ENCODE measurements at regions not wholly inside any gene's neighbourhood (a gene's known extent, or its start where the extent isn't known, plus 50 kb on each side); places are given as distances from the start of the nearest gene placed in this dataset.

DNA sequence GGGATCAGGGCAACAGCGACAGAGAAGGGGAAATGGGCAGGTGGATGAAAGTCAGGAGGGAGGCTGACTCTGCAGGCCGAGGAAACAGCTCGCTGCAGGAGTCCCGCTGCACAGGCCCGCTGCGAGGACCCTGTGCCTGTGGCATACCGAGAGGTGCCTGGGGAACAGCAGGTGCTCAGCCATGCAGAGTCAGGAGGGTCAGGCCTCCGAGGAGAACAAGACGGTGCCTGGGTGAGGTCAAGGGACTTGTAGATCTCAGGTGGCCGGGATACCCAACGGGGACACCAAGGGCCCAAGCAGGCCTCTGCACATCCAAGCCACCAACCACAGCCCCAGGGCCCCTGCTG is 67.5 kb downstream of the NCOR2 start:
- Mint-ChIP-seq H3K27ac (no peak overlapping the region), H3K4me1 (ENCODE audit: low read depth) (peaks cover 47% of the 10 kb centered on the region), H3K4me3 (no peak overlapping the region), H3K27me3 (ENCODE audit: low read depth) (no peaks in the 10 kb centered on the region), H3K9me3 (no peaks in the 10 kb centered on the region), H3K36me3 (ENCODE audit: low read depth) (peaks cover 2% of the 10 kb centered on the region)
- no peak for DNase-seq
- intact Hi-C loops (cut with micrococcal nuclease) = no loop called here
- CTCF ChIA-PET = no interaction called here

DNA sequence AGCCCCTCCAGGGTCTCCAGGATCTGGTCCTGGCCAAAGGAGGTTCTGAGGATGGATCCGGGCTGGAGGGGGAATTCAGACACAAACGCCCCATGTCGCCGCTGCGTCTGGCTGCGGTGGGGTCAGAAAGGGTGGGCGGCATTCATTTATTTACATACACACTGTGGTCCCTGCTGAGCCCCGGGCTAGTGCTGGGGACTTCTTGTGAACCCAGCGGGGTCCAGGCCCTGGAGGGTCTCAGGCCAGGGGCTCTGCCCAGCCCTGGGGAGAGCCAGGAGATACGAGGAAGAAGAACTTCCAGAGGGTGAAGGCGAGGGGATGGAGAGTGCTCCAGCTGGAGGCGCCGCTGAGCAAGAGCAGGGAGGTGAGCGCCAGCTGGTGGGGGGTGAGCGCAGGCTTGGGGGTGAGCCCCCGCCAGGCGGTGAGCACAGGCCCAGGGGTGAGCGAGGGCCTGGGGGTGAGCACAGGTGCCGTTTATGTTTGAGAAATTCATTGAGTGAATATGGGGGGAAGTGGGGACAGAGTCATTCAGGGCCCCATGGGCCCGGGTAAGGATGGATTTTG is 68.1 kb downstream of the NCOR2 start:
- Mint-ChIP-seq H3K27ac (no peak overlapping the region), H3K9me3 (no peaks in the 10 kb centered on the region), H3K36me3 (ENCODE audit: low read depth) (peaks cover 2% of the 10 kb centered on the region), H3K27me3 (ENCODE audit: low read depth) (no peaks in the 10 kb centered on the region), H3K4me3 (no peak overlapping the region), H3K4me1 (ENCODE audit: low read depth) (peaks cover 51% of the 10 kb centered on the region)
- DNase-seq = no peak
- CTCF ChIA-PET = interaction anchor here (1.3 kb wide), 1 partner anchor 46 kb away, joined by 3 read pairs; no protein-coding TSS in a partner anchor
- intact Hi-C loops (cut with micrococcal nuclease) = no loop called here

DNA sequence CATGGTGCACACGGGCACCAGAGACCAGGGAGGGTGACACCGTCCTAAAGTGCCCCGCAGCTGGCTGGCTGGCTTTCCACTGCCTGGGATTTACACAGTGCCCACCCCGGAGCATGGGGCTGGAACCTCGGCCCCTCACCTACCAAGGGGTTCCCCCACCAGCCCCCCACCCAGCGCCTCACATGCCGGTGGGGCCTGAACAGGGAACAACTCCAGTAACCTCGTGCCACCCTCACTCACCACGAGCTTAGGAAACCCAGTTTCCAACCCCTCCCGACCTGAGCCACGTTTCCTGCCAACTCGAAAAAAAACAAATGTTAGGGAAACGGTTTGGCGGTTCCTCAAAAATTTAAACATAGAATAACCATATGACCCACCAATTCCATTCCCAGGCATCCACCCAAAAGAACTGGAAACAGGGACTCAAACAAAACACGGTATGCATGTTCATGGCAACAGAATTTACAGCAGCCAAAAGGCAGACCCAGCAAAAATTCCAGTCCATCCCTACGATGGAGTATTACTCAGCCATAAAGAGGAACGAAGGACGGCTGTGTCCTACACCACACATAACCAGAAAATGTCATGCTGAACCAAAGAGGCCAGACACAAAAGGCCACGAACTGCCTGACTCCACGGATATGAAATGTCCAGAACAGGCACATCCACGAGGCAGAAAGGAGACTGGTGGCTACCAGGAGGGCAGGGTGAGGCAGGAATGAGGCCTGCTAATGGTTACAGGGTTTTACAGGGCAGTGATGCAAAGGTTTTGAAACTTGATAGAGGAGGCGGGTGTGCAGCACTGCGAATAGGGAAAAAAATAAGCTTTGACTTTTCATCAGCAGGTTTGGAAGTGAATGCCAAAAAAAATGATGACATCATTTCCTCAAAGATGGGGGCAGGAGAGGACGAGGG is 68.9 kb downstream of the NCOR2 start:
- H3K36me3 Mint-ChIP-seq (ENCODE audit: low read depth) = peaks cover 4% of the 10 kb centered on the region
- intact Hi-C loops (cut with micrococcal nuclease) = no loop called here
- CTCF ChIA-PET = interaction anchor here (1.3 kb wide), 1 partner anchor 45 kb away, joined by 3 read pairs; no protein-coding TSS in a partner anchor
- no peak overlapping the region for H3K4me3 Mint-ChIP-seq
- no peak overlapping the region for H3K27ac Mint-ChIP-seq
- H3K4me1 Mint-ChIP-seq (ENCODE audit: low read depth) = peaks cover 57% of the 10 kb centered on the region
- H3K9me3 Mint-ChIP-seq = no peaks in the 10 kb centered on the region
- no peaks in the 10 kb centered on the region for H3K27me3 Mint-ChIP-seq (ENCODE audit: low read depth)
- no peak for DNase-seq

DNA sequence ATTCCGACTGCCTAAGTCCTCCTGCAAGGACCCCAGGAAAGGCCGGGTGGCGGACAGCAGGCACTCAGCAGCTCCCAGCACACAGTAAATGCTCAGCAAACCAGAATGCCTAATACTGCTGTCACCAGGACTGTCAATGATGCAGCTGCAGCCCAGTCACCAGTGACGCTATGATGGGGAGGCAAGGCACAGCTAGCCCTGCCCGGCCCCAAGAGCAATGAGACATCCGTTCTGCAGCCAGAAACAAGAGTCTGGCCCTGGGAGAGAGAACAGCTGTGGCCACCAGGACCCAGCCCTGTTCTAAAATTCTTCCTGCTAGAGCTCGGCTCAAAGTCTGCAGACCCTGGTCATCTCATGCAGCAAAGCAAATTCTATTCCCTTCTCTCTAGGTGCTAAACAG is 69.8 kb downstream of the NCOR2 start:
- Mint-ChIP-seq H3K27me3 (ENCODE audit: low read depth) (no peaks in the 10 kb centered on the region), H3K4me3 (no peak overlapping the region), H3K9me3 (no peaks in the 10 kb centered on the region), H3K27ac (no peak overlapping the region), H3K36me3 (ENCODE audit: low read depth) (peaks cover 2% of the 10 kb centered on the region), H3K4me1 (ENCODE audit: low read depth) (peaks cover 59% of the 10 kb centered on the region)
- DNase-seq = no peak
- intact Hi-C loops (cut with micrococcal nuclease) = no loop called here
- CTCF ChIA-PET = no interaction called here

DNA sequence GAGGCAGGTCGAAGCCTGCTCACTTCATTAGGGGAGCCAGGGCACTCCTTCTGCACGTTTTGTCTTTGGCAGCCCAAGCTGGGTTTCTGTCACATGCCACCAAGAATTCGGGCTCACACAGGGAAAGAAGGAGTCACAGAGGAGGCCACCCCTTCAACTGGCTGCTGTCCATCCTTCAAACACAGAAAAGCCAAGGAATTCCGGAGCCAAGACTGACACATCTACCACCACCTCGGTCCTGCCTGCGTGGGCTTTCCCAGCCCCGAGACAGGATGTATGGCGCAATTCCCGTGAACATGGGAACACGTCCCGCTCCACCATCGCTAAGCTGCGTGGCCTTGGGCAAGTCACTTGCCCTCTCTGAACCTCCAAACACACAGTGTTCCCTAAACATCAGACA is 70.4 kb downstream of the NCOR2 start:
- CTCF ChIA-PET = no interaction called here
- Mint-ChIP-seq H3K4me1 (ENCODE audit: low read depth) (peaks cover 53% of the 10 kb centered on the region), H3K36me3 (ENCODE audit: low read depth) (peaks cover 2% of the 10 kb centered on the region), H3K4me3 (no peak overlapping the region), H3K27me3 (ENCODE audit: low read depth) (no peaks in the 10 kb centered on the region), H3K27ac (no peak overlapping the region), H3K9me3 (no peaks in the 10 kb centered on the region)
- intact Hi-C loops (cut with micrococcal nuclease) = no loop called here
- DNase-seq = no peak

DNA sequence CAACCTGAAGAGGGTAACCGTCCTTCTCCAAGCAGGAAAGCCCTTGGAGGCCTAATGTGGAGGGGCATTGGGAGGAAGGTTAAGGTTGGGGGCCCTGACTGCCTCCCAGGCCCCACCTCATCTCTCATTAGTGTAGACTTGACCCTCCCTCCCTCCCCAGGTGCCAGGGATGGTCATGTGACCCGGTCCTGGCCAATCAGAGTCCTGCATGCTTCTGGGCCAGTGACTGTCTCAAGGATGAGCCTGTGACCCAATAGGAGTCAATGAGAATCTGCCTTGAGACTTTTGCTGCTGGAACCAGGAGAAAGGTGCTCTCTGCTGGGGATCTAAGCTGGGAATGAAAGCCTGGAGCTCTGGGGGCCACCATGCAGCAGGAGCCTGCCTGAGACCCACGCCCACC is 70.8 kb downstream of the NCOR2 start:
- Mint-ChIP-seq H3K27ac (no peak overlapping the region), H3K27me3 (ENCODE audit: low read depth) (no peaks in the 10 kb centered on the region), H3K4me1 (ENCODE audit: low read depth) (peaks cover 53% of the 10 kb centered on the region), H3K4me3 (no peak overlapping the region), H3K36me3 (ENCODE audit: low read depth) (peaks cover 2% of the 10 kb centered on the region), H3K9me3 (no peaks in the 10 kb centered on the region)
- DNase-seq = peak; percentile 30
- CTCF ChIA-PET = no interaction called here
- intact Hi-C loops (cut with micrococcal nuclease) = no loop called here

DNA sequence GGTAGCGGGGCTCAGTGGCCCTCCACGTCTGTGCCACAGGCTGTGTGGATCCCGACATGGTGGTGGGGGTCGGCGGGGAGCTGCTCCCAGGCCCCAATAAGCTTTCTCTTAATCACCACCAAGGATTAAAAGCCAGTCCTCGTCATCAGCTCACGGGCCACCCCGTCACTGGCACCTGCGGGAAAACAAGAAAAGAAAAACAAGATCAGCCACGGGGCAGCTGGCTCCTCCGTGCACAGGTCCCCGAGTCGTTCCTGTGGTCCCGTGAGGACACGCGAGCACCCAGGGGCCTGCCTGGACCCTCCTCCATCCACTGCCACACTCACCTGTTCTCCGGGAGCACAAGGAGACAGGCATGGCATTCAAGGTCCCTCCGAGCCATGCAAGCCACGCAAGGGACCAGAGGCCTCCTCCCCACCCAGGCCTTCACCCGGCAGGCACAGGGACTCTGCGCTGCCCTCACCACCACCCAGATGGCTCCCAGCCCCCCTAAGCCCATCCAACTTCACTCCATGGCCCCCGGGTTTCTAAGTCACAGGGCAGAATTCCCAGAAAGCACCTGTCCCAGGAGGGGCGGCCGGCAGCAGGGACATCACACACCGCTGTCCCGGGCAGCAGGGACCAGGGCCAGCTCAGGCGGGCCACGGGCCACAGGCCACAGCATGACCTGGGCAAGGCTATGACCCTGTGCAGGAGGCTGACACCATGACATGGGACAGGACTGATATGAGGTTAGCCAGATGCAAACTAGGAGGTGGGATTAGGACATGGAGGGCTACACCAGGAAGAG is 72.0 kb downstream of the NCOR2 start:
- DNase-seq = no peak
- Mint-ChIP-seq H3K27ac (no peak overlapping the region), H3K27me3 (ENCODE audit: low read depth) (no peaks in the 10 kb centered on the region), H3K4me1 (ENCODE audit: low read depth) (peaks cover 48% of the 10 kb centered on the region), H3K4me3 (no peak overlapping the region), H3K9me3 (no peaks in the 10 kb centered on the region), H3K36me3 (ENCODE audit: low read depth) (peaks cover 2% of the 10 kb centered on the region)
- intact Hi-C loops (cut with micrococcal nuclease) = loop anchor here (2.0 kb wide), 1 partner anchor 29 kb away; no protein-coding TSS in a partner anchor
- CTCF ChIA-PET = no interaction called here

DNA sequence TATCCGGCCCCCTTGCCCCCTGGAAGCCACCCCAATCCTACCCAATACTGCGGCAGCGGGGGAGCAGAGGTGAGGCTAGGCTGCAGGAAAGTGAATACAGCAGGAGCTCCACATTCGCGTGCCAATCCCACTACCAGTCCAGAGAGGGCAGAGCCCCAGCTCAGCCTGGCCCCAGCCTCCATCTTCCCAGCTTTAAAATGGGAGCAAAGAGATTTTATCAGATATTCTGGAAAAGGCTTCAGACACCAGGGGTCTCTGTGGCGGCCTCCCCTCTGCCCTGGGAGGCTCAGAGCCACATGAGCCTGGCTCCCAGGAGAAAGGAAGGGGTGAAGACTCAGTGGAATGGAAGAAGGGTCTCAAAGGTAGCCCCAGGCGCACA is 72.7 kb downstream of the NCOR2 start:
- Mint-ChIP-seq H3K4me3 (no peak overlapping the region), H3K27ac (no peak overlapping the region), H3K27me3 (ENCODE audit: low read depth) (no peaks in the 10 kb centered on the region), H3K9me3 (no peaks in the 10 kb centered on the region), H3K36me3 (ENCODE audit: low read depth) (peaks cover 4% of the 10 kb centered on the region), H3K4me1 (ENCODE audit: low read depth) (peaks cover 46% of the 10 kb centered on the region)
- intact Hi-C loops (cut with micrococcal nuclease) = loop anchor here (1.0 to 2.0 kb wide), 2 partner anchors 28 to 41 kb away; no protein-coding TSS in a partner anchor
- CTCF ChIA-PET = interaction anchor here (0.6 to 1.2 kb wide), 2 partner anchors 39 to 180 kb away, joined by 3 read pairs; no protein-coding TSS in a partner anchor
- DNase-seq = no peak

DNA sequence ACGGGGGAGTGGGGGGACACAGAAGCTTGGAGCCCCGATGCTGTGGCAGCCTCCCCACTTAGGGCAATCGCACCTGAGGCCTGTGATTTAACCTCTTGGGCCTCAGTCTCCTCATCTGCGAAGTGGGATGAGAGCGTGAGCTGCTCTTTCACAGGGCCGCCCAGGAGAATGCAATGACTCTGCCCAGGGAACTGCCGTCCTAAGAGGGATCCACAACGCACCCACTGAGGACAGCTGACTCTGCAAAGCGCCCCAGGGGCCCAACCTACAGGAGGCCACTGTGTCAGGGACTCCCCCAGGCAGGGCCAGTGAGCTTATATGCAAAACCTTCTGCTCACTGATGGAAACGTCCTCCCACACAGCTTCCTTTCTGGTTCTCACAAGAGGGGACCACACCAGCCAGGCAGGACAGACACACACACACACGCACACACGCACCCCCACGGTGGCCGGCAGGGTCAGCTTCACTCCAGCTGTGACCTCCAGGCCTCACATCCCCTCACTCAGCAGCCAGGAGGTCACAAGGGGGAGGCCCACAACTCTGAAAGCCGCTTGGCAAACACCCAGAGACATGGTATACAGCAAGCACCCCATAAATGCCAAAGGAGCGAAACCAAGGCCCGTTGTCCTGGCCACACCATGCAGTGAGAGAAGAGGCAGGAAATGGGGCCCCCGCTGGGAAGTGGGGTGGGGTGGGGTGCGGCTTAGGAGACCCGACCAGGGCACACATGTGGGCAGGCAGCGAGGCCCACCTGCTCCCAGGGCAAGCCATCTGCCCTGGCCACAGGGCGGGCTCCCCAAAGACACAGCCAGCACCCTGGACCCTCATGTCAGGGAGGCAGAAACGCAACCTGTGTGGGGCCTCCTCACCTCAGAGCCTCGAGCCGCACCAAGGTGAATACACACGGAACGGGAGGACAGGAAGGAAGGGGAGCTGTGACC is 73.3 kb downstream of the NCOR2 start:
- CTCF ChIA-PET = interaction anchor here (0.6 to 1.2 kb wide), 3 partner anchors 17 to 179 kb away, joined by 3 to 4 read pairs (median 3); no protein-coding TSS in a partner anchor
- peak; percentile 78 for DNase-seq

DNA sequence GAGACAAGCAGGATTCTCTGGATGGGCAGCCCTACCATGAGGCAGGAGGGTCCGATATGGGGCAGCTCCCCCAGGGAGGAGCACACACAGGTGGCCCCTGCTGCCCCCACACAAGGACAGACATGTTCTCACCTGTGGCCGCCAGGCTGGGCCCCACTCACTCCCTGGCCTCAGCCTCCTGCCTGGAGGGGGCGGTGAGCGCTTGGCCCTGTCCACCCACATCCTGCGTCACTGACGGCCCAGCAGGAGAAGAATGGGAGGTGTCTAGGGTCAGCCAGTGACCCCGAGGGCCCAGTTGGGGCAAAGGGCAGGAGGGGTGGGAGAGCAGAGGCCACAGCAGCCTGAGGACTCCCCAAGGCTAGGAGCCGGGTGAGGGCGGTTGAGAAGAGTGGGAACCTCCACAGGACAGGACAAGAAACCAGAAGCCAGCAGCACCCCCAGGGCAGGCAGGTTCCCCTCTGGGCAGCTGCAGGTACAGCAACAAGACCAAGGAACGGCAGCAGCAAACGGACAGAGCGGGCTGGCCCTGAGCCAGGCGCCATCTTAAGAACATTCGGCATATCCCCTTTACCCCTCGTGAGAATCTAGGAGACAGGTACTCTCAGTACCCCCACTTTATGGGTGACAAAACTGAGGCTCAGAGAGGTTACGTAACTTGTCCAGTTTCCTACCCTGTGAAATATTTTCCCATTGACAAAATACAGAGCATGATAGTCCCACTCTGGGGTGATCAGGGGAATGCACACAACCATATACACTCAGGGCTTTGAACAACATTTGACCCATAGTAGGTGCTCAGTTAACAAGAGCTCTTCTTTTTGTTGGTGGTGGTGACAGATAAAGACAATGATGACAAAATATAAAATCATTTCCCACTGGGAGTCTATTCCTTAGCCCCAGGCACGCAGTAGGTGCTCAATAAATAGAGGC is 74.3 kb downstream of the NCOR2 start:
- intact Hi-C loops (cut with micrococcal nuclease) = no loop called here
- CTCF ChIA-PET = interaction anchor here (0.7 to 1.2 kb wide), 2 partner anchors 16 to 38 kb away, joined by 3 to 4 read pairs; no protein-coding TSS in a partner anchor
- Mint-ChIP-seq H3K27ac (no peak overlapping the region), H3K36me3 (ENCODE audit: low read depth) (peaks cover 4% of the 10 kb centered on the region), H3K4me3 (no peak overlapping the region), H3K9me3 (no peaks in the 10 kb centered on the region), H3K27me3 (ENCODE audit: low read depth) (no peaks in the 10 kb centered on the region), H3K4me1 (ENCODE audit: low read depth) (peaks cover 34% of the 10 kb centered on the region)
- DNase-seq = no peak

More for the DNA sequence above, 73.3 kb downstream of the NCOR2 start:
- H3K9me3 Mint-ChIP-seq = no peaks in the 10 kb centered on the region
- H3K4me1 Mint-ChIP-seq (ENCODE audit: low read depth) = peaks cover 40% of the 10 kb centered on the region
- H3K27me3 Mint-ChIP-seq (ENCODE audit: low read depth) = no peaks in the 10 kb centered on the region
- intact Hi-C loops (cut with micrococcal nuclease) = loop anchor here (1.0 to 2.0 kb wide), 2 partner anchors 27 to 41 kb away; no protein-coding TSS in a partner anchor
- peak overlapping the region; percentile 82 for H3K27ac Mint-ChIP-seq
- H3K36me3 Mint-ChIP-seq (ENCODE audit: low read depth) = peaks cover 4% of the 10 kb centered on the region
- H3K4me3 Mint-ChIP-seq = no peak overlapping the region
